BJ (cell line): ENCODE measurements at regions not wholly inside any gene's neighbourhood (a gene's known extent, or its start where the extent isn't known, plus 50 kb on each side); places are given as distances from the start of the nearest gene placed in this dataset.
A peak's percentile ranks its signal among the peaks of the same experiment; 100 is the strongest.

Experiments used
- CTCF ChIA-PET: fragments of 350-600 bp; formaldehyde crosslinking; extraction: SDS; loops from one replicate; lab custom pipeline; 2021; ENCODE audit warnings: antibody characterized with exemption, inconsistent platforms; lab: Yijun Ruan, JAX
- POLR2A ChIA-PET: fragments of 300-600 bp; sonication (Branson Sonifier 250); formaldehyde crosslinking; extraction: SDS; loops from one replicate; lab custom pipeline; 2021; ENCODE audit warnings: antibody characterized with exemption; lab: Charles Lee
- DNase-seq: peaks from one replicate; pipeline ENCODE4 v3.0.0-alpha.2; 2011; ENCODE audit warnings: low read depth
- H3K27me3 ChIP-seq: 2 replicates; pipeline ENCODE4 v1.6.0; 2011; ENCODE audit warnings: low read length; ENCODE audit not compliant: control insufficient read depth, insufficient read depth
- H3K36me3 ChIP-seq: 2 replicates; pipeline ENCODE4 v1.5.1; 2011; ENCODE audit warnings: low read length; ENCODE audit not compliant: control insufficient read depth, insufficient read depth
- H3K4me3 ChIP-seq: 2 replicates; pipeline ENCODE4 v1.5.1; 2011; ENCODE audit warnings: low read depth, mild to moderate bottlenecking, control low read depth, low read length
- CTCF ChIP-seq: IDR thresholded peaks from 2 replicates; pipeline ENCODE4 v1.5.1; 2011; ENCODE audit warnings: low read depth, mild to moderate bottlenecking, control low read depth, inconsistent platforms, low read length, moderate library complexity; ENCODE audit not compliant: insufficient read depth

GRCh38 chr2:39999864-40000263 is 220.8 kb upstream of the THUMPD2 start:
- Histone ChIP-seq H3K27me3 (no peaks in the 10 kb centered on the region), H3K4me3 (no peak overlapping the region), H3K36me3 (no peaks in the 10 kb centered on the region)
- ChIA-PET POLR2A (no interaction called here), CTCF (interaction anchor here (1.3 kb wide), 1 partner anchor 10 kb away, joined by 5 read pairs; no protein-coding TSS in a partner anchor)
- DNase-seq: no peak
- TF ChIP-seq CTCF: no peak

- TF ChIP-seq CTCF: no peak
- ChIA-PET CTCF (interaction anchor here (1.3 kb wide), 1 partner anchor 8 kb away, joined by 5 read pairs; no protein-coding TSS in a partner anchor), POLR2A (no interaction called here)
- Histone ChIP-seq H3K4me3 (no peak overlapping the region), H3K27me3 (no peaks in the 10 kb centered on the region), H3K36me3 (no peaks in the 10 kb centered on the region)
- no peak for DNase-seq
Measured at GRCh38 chr2:39998617-39999016, 219.6 kb upstream of the THUMPD2 start.

- peak; percentile 49 for DNase-seq
- no peak overlapping the region for H3K4me3 ChIP-seq
- POLR2A ChIA-PET: no interaction called here
Measured at GRCh38 chr2:39996653-39997080, 217.6 kb upstream of the THUMPD2 start.

GRCh38 chr2:39995005-39995737 is 216.1 kb upstream of the THUMPD2 start:
- no peak for TF ChIP-seq CTCF
- no peak for DNase-seq
- H3K4me3 ChIP-seq: no peak overlapping the region
- CTCF ChIA-PET: no interaction called here
- no peaks in the 10 kb centered on the region for H3K36me3 ChIP-seq
- POLR2A ChIA-PET: interaction anchor here (0.5 to 0.7 kb wide), 2 partner anchors 38 to 369 kb away, joined by 3 to 9 read pairs; no protein-coding TSS in a partner anchor
- no peaks in the 10 kb centered on the region for H3K27me3 ChIP-seq

More at GRCh38 chr2:39996653-39997080, 217.6 kb upstream of the THUMPD2 start:
- CTCF ChIA-PET: interaction anchor here (1.0 kb wide), 1 partner anchor 22 kb away, joined by 3 read pairs; no protein-coding TSS in a partner anchor
- no peak for TF ChIP-seq CTCF
- Histone ChIP-seq H3K27me3 (no peaks in the 10 kb centered on the region), H3K36me3 (no peaks in the 10 kb centered on the region)

GRCh38 chr2:39994151-39994550 is 215.1 kb upstream of the THUMPD2 start:
- peak; percentile 30 for DNase-seq

More at GRCh38 chr2:39994151-39994550, 215.1 kb upstream of the THUMPD2 start:
- TF ChIP-seq CTCF: no peak
- no peaks in the 10 kb centered on the region for H3K36me3 ChIP-seq
- no peaks in the 10 kb centered on the region for H3K27me3 ChIP-seq
- H3K4me3 ChIP-seq: no peak overlapping the region
- POLR2A ChIA-PET: interaction anchor here (0.5 to 0.7 kb wide), 2 partner anchors 10 to 39 kb away, joined by 3 read pairs; no protein-coding TSS in a partner anchor
- CTCF ChIA-PET: interaction anchor here (0.6 to 1.0 kb wide), 3 partner anchors 13 to 250 kb away, joined by 3 to 7 read pairs (median 5); no protein-coding TSS in a partner anchor
